HG03025 (cell line): ENCODE measurements at regions not wholly inside any gene's neighbourhood (a gene's known extent, or its start where the extent isn't known, plus 50 kb on each side); places are given as distances from the start of the nearest gene placed in this dataset.
"Not testable (repeated sequence)": the region's sequence is repeated elsewhere in the genome, so short reads cannot be mapped to it uniquely, and the experiment has no call there.

ENCODE experiments used
- ATAC-seq: cut with Tn5 transposase; IDR thresholded peaks from one replicate; pipeline ENCODE4 v1.9.1; 2021; ENCODE audit warnings: mild to moderate bottlenecking, moderate library complexity; ENCODE audit not compliant: unreplicated experiment, low FRiP score

DNA sequence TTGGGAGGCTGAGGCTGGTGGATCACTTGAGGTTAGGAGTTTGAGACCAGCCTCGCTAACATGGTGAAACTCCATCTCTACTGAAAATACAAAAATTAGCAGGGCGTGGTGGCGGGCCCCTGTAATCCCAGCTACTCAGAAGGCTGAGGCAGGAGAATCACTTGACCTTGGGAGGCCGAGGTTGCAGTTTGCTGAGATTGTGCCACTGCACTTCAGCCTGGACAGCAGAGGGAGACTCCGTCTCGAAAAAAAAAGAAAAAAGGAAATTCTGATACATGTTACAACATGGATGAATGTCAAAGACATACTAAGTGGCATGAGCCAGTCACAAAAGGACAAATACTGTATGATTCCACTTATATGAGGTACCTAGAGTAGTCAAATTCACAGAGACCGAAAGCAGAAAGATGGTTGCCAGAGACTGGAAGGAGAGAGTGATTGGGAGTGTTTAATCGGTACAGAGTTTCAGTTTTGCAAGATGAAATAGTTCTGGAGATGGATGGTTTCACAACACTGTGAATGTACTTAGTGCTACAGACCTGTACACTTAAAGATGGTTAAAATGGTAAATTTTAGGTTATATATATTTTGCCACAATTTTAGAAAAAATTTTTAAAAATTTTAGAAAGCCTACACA lies 92.3 kb downstream of the BLID start:
- no peak for ATAC-seq

- ATAC-seq: no peak
Observed at GRCh38 chr11:122022646-122023045, 93.4 kb downstream of the BLID start.

DNA sequence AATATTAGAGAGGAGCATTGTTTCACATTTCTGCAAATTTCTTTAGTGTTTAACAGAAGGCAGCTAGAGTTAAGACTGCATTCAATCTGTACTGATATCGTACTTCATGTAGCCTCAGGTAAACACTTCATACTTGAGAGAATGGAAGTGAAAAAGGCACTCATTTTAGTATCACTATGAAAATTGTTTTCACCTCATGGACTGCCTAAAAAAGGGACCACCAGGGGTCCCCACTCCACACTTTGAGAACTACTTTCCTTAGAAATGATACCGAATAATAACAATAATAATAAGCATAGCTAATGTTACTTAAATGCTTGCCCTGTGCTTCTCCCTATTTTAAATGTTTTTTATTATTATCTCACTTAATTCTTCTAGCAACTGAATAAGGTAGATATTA lies 95.1 kb downstream of the BLID start:
- ATAC-seq: no peak

- no peak for ATAC-seq
Observed at GRCh38 chr11:122019908-122020694, 95.9 kb downstream of the BLID start.

- ATAC-seq: no peak
Observed at GRCh38 chr11:122007601-122008071, 108.4 kb downstream of the BLID start.

GRCh38 chr11:122004446-122004845 lies 111.6 kb downstream of the BLID start:
- no peak for ATAC-seq

GRCh38 chr11:122002926-122003325 lies 113.1 kb downstream of the BLID start:
- no peak for ATAC-seq

DNA sequence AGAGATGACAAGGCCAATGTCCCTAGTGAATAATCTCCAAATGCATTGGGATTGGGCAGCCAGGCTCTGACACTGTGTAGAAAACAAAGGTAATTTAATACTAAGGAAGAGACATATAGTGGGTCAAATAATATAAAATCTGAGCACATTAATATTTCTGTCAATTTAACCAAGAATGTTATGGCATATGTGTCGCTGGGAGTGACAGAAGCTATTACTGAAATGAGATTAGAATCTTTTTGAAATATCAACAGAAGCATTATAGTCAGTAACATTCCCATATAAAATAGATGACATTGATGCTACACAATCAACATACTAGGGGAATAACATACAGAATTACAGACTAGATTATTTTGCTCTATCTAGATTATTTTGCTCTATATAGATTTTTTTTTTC lies 114.0 kb downstream of the BLID start:
- no peak for ATAC-seq

GRCh38 chr11:121999651-122000050 lies 116.4 kb downstream of the BLID start:
- no peak for ATAC-seq

- ATAC-seq: no peak
Observed at GRCh38 chr11:121996574-121996973, 119.4 kb downstream of the BLID start.

- no peak for ATAC-seq
Observed at GRCh38 chr11:121983901-121984300, 132.1 kb downstream of the BLID start.

GRCh38 chr11:121977914-121978313 lies 138.1 kb downstream of the BLID start:
- ATAC-seq: not testable (repeated sequence)

DNA sequence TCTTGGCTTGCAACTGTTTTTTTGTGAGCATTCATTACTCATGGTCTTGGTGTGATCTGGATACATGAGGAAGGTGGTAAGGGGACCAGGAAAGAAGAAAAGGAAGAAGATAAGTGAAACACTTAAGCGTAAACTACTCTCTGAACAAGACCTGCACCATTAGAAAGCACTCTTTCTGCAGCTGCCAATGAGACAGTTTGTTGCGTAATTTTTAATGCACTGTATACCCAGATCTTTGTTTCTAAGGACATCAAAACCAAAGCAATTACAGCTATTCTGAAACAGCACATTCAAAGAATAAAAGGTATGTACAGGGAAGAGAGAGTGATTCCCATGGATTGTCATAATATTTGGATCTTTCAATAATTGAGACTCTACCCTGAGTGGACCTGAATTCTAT lies 147.4 kb downstream of the BLID start:
- no peak for ATAC-seq

DNA sequence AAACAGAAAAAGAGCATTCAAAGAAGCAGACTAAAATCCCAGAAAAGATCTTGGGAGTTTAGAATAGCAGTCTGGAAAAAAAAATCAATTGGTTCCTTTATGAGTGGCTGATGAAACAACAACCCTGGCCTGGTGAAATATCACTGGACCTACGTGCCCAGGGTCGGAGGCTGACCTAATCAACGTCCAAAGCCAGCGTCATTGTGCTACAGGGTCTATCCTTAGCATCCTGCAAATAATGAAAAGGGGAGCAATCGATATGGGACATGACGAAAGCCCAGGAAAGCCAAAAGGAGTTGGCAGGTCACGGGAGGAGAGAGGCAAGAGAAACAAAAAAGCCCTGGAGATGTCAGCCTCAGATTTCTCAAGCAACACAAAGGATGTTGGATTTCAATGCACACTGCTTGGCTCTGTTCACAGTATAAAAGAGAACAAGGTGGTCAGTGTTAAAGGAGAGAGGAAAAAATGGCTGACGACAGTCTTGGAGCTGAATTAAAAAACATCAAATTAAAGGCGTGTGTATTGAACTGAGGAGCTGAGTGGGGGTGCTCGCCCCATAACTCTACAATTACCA lies 148.8 kb downstream of the BLID start:
- no peak for ATAC-seq

DNA sequence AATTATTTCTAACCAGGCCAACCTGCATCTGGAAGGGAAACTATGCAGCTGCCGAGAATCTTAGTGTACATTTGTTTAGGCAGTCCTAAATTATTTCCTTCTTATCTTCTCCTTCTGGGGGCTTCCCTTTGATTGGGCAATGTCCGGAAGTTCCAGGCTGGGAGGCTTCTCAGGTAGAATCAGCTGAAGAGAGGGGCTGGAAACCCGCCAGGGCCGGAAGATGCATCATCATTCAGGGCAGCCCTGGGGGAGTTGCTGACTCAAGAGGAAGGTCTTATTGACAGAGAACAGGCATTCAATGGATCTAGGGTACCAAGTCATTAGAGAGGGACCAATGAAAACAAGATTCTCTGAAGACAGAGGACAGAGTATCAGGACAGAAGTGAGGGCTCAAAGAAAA lies 150.7 kb downstream of the BLID start:
- no peak for ATAC-seq

DNA sequence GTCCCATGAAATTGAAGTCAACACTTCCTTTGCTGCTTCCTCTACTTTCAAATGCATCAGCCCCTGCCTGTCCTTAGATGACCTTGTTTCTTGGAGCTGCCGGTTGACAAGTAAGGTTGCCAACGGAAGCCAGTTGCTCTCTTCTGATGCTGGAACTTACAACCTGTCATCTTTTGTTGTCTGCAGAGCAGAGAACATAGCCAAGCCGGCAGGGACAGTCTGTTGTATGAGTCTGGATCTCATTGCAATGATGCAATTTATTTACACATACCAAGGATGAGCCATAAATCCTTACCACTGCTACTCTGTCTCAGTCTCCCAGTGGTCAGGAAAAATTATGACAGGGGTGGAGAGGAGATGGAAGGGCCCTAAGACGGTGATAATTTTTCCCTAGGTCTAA lies 151.4 kb downstream of the BLID start:
- no peak for ATAC-seq

GRCh38 chr11:121963846-121964245 lies 152.2 kb downstream of the BLID start:
- ATAC-seq: not testable (repeated sequence)

- ATAC-seq: no peak
Observed at GRCh38 chr11:121961321-121961801, 154.7 kb downstream of the BLID start.

GRCh38 chr11:121958971-121959325 lies 157.1 kb downstream of the BLID start:
- no peak for ATAC-seq

- no peak for ATAC-seq
Observed at GRCh38 chr11:121958323-121958970, 157.6 kb downstream of the BLID start.

GRCh38 chr11:121953122-121953521 lies 162.9 kb downstream of the BLID start:
- no peak for ATAC-seq
